Brain microvascular endothelial cell (primary cell): ENCODE measurements at regions not wholly inside any gene's neighbourhood (a gene's known extent, or its start where the extent isn't known, plus 50 kb on each side); places are given as distances from the start of the nearest gene placed in this dataset.

ENCODE experiments used
- DNase-seq: peaks from one replicate; pipeline ENCODE4 v3.0.0-alpha.2; 2020
- H3K27ac ChIP-seq: fragments of 250-450 bp; sonication (Bioruptor Pico); 2 replicates; pipeline ENCODE4 v1.5.1; 2020; ENCODE audit warnings: mild to moderate bottlenecking, moderate library complexity
- H3K27me3 ChIP-seq: fragments of 250-450 bp; sonication (Bioruptor Pico); replicated peaks from 2 replicates; pipeline ENCODE4 v1.5.1; 2020; ENCODE audit warnings: mild to moderate bottlenecking
- H3K36me3 ChIP-seq: fragments of 250-450 bp; sonication (Bioruptor Pico); replicated peaks from 2 replicates; pipeline ENCODE4 v1.5.1; 2020; ENCODE audit warnings: mild to moderate bottlenecking
- H3K4me3 ChIP-seq: 2 replicates; pipeline ENCODE4 v1.5.1; 2011; ENCODE audit warnings: low read depth, mild to moderate bottlenecking, control low read depth, low read length, moderate library complexity
- in situ Hi-C: cut with HindIII; loops from 2 replicates; pipeline ENCODE4 v1.10.0; 2017; ENCODE audit warnings: low sequenced_read_pairs, low pct_ligation_motif_present
- TF ChIP-seq, protein P1 (sequence below): IDR thresholded peaks from 2 replicates; pipeline ENCODE4 v1.5.1; 2011; ENCODE audit warnings: low read depth, mild to moderate bottlenecking, moderate library complexity, low read length, control low read depth, inconsistent platforms; ENCODE audit errors: missing control alignments

DNA sequence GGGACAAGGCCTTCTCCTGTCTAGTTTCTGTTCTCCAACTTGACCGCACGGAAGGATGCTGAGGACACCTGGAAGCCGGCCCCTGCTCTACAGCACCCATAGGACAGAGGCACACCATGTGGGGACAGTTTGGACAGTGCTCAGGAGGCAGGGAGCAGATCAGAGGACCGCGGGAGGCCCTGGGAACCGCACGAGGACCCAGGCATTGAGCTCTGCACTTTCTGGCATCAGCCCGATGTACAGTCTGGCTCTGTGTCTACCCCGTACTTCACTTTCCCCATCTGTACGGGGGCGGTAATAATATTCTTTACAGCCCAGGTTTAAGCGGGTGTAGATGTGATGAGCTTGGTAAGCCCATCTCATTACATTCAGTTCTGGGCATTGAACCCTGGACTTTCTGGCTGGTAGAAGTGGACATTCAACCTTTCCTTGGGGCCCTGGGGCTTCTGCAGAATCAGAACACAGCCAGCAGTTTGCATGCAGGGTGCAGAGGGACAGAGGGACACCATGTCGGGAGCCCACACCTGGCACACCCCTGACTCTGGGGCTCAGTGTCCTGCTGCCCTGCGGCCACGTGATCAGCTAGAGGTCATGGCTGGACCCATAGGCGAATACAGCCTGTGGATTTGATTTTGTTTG, 258.7 kb downstream of the SEC14L1 start:
- H3K4me3 ChIP-seq, result no peak overlapping the region
- peaks cover 14% of the 10 kb centered on the region for H3K36me3 ChIP-seq
- no peak for DNase-seq

DNA sequence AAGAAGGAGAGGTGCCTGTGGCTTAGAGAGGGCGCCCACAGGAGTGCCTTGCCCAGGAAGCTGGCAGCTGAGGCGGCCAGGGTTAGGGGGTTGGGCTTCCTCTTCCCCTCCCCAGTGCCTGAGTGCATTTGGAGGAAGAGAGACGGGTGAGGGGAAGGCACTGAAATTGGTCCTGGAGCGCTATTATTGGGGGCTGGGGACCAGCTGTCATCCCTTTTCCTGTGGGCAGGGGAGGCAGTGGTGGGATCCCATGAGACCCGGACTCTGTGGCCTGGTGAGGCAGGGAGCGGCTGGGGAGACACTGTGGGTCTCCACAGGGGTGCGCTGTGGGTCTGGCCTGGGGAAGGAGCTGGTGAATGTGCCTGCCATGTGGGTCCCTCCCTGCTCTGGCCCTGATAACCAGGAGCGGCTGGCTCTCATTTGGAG, 259.7 kb downstream of the SEC14L1 start:
- no peak overlapping the region for H3K4me3 ChIP-seq
- no peaks in the 10 kb centered on the region for H3K27me3 ChIP-seq
- peak; percentile 38 for DNase-seq
- in situ Hi-C loops, result no loop called here
- peaks cover 19% of the 10 kb centered on the region for H3K36me3 ChIP-seq
- TF ChIP-seq, protein P1, sequence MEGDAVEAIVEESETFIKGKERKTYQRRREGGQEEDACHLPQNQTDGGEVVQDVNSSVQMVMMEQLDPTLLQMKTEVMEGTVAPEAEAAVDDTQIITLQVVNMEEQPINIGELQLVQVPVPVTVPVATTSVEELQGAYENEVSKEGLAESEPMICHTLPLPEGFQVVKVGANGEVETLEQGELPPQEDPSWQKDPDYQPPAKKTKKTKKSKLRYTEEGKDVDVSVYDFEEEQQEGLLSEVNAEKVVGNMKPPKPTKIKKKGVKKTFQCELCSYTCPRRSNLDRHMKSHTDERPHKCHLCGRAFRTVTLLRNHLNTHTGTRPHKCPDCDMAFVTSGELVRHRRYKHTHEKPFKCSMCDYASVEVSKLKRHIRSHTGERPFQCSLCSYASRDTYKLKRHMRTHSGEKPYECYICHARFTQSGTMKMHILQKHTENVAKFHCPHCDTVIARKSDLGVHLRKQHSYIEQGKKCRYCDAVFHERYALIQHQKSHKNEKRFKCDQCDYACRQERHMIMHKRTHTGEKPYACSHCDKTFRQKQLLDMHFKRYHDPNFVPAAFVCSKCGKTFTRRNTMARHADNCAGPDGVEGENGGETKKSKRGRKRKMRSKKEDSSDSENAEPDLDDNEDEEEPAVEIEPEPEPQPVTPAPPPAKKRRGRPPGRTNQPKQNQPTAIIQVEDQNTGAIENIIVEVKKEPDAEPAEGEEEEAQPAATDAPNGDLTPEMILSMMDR, result peak; percentile 65
- no peak overlapping the region for H3K27ac ChIP-seq

More for the DNA sequence above, 258.7 kb downstream of the SEC14L1 start:
- in situ Hi-C loops, result no loop called here
- no peak overlapping the region for H3K27ac ChIP-seq
- no peaks in the 10 kb centered on the region for H3K27me3 ChIP-seq
- TF ChIP-seq, protein P1, result no peak

DNA sequence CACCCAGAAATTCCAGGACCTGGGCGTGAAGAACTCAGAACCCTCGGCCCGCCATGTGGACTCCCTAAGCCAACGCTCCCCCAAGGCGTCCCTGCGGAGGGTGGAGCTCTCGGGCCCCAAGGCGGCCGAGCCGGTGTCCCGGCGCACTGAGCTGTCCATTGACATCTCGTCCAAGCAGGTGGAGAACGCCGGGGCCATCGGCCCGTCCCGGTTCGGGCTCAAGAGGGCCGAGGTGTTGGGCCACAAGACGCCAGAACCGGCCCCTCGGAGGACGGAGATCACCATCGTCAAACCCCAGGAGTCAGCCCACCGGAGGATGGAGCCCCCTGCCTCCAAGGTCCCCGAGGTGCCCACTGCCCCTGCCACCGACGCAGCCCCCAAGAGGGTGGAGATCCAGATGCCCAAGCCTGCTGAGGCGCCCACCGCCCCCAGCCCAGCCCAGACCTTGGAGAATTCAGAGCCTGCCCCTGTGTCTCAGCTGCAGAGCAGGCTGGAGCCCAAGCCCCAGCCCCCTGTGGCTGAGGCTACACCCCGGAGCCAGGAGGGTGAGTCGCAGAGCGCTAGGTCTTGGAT, 261.5 kb downstream of the SEC14L1 start:
- in situ Hi-C loops, result no loop called here
- TF ChIP-seq, protein P1, result no peak
- Histone ChIP-seq H3K36me3 (peaks cover 24% of the 10 kb centered on the region), H3K4me3 (no peak overlapping the region), H3K27ac (no peak overlapping the region), H3K27me3 (no peaks in the 10 kb centered on the region)
- no peak for DNase-seq

DNA sequence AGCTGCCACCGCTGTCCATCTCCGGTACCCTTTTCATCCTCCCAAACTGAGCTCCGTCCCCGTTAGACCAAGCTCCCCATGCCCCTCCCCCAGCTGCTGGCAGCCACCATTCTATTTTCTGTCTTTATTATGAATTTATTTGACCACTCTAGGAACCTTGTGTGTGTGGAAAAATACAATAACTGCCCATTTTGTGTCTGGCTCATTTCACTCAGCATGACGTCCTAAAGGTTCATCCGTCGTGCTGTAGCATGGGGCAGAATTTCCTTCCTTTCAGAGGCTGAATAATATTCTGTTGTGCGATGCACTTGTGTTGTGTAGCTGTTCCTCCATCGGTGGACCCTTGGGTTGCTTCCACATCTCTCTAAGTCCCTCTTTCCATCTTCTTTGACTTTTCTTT, 263.1 kb downstream of the SEC14L1 start:
- Histone ChIP-seq H3K27me3 (no peaks in the 10 kb centered on the region), H3K27ac (no peak overlapping the region), H3K36me3 (peaks cover 24% of the 10 kb centered on the region), H3K4me3 (no peak overlapping the region)
- no peak for DNase-seq
- TF ChIP-seq, protein P1, result no peak
- in situ Hi-C loops, result no loop called here

DNA sequence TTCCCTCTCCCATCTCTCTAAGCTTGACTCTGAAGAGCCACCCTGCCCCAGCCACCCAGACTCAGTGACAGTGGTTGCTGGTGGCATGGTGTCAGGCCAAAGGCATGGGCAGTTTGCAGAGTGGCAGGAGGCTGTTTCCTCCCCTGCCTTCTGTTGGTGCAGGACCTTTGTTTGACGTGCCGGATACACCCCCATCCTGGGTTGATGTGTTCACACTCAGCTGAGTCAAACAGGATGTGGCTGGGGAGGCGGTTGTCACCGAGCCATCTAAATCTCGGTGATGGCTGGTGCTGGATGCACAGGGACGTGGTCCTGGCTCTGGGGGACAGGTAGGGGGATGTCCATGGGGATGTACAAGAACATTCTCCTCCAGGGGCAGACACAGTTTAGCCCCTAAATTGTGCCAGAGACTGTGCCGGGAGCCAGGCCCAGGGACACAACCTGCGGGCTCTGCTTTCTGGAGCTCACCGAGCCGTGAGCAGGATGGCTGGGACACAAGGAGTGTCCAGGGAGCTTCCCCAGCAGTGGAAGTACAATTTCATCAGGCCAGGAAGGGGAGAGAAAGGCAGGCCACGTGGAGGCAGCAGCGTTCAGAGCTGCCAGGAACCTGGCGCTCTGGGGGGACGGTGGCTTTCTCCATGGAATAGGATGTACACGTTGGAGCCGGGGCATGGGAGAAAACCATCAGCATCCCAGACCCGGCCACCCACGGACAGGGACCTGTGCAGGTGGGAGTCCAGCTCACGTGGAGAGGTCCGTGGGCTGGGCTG, 264.2 kb downstream of the SEC14L1 start:
- Histone ChIP-seq H3K36me3 (peaks cover 28% of the 10 kb centered on the region), H3K4me3 (no peak overlapping the region), H3K27ac (peak overlapping the region; percentile 52), H3K27me3 (no peaks in the 10 kb centered on the region)
- DNase-seq, result peak; percentile 74
- in situ Hi-C loops, result no loop called here
- TF ChIP-seq, protein P1, result no peak
